ENCODE measurements at regions not wholly inside any gene's neighbourhood (a gene's known extent, or its start where the extent isn't known, plus 50 kb on each side); places are given as distances from the start of the nearest gene placed in this dataset.
"Not testable (repeated sequence)": the region's sequence is repeated elsewhere in the genome, so short reads cannot be mapped to it uniquely, and the experiment has no call there.

GRCh38 chr14:106530031-106530422 lies 1003.6 kb downstream of the TMEM121 start:
- ATAC-seq (ENCODE audit: insufficient read depth, low FRiP score) (no peak), DNase-seq (no peak)
- 79% methylated on average over 3 of the region's 3 CpGs for WGBS, 2 donors
- Histone ChIP-seq H3K4me1 (ENCODE audit: control insufficient read depth in 5 of 5, insufficient read depth in 5 of 5, low read length in 5 of 5) (no peaks in the 10 kb centered on the region), H3K27me3 (ENCODE audit: control insufficient read depth in 3 of 3, insufficient read depth in 3 of 3, low read length in 2 of 3) (no peaks in the 10 kb centered on the region), H3K4me3 (no peak overlapping the region), H3K36me3 (ENCODE audit: control insufficient read depth in 4 of 4, insufficient read depth in 4 of 4, low read length in 4 of 4) (no peaks in the 10 kb centered on the region), H3K27ac (ENCODE audit: low read depth in 1 of 2, low read length in 1 of 2) (no peak overlapping the region), H3K9me3 (ENCODE audit: control insufficient read depth in 4 of 4, insufficient read depth in 3 of 4, low read length in 3 of 4) (peaks cover 0 to 10% (median 0%) of the 10 kb centered on the region in 4 donors), H3K9ac (ENCODE audit: insufficient read depth in 1 of 2, low read length in 2 of 2) (no peak overlapping the region)
- no peak for TF ChIP-seq CTCF (IDR thresholded peaks at IDR 0.05; ENCODE audit: control extremely low read depth, extremely low read depth)

GRCh38 chr14:106530423-106531107 lies 1004.2 kb downstream of the TMEM121 start:
- H3K27me3 ChIP-seq (ENCODE audit: control insufficient read depth in 3 of 3, insufficient read depth in 3 of 3, low read length in 2 of 3), result no peaks in the 10 kb centered on the region
- H3K36me3 ChIP-seq (ENCODE audit: control insufficient read depth in 4 of 4, insufficient read depth in 4 of 4, low read length in 4 of 4), result no peaks in the 10 kb centered on the region
- no peak for TF ChIP-seq CTCF (IDR thresholded peaks at IDR 0.05; ENCODE audit: control extremely low read depth, extremely low read depth)
- no peaks in the 10 kb centered on the region for H3K4me1 ChIP-seq (ENCODE audit: control insufficient read depth in 5 of 5, insufficient read depth in 5 of 5, low read length in 5 of 5)
- H3K9me3 ChIP-seq (ENCODE audit: control insufficient read depth in 4 of 4, insufficient read depth in 3 of 4, low read length in 3 of 4), result peaks cover 0 to 10% (median 0%) of the 10 kb centered on the region in 4 donors
- H3K27ac ChIP-seq (ENCODE audit: low read depth in 1 of 2, low read length in 1 of 2), result no peak overlapping the region
- no peak overlapping the region for H3K9ac ChIP-seq (ENCODE audit: insufficient read depth in 1 of 2, low read length in 2 of 2)
- H3K4me3 ChIP-seq, result no peak overlapping the region
- ATAC-seq (ENCODE audit: insufficient read depth, low FRiP score) (no peak), DNase-seq (no peak)
- 66 to 70% methylated on average over 12 of the region's 12 CpGs for WGBS, 2 donors

GRCh38 chr14:106537597-106537996 lies 1011.2 kb downstream of the TMEM121 start:
- not testable (repeated sequence) for H3K9ac ChIP-seq (ENCODE audit: insufficient read depth in 1 of 2, low read length in 2 of 2); H3K36me3 ChIP-seq (ENCODE audit: control insufficient read depth in 4 of 4, insufficient read depth in 4 of 4, low read length in 4 of 4); H3K4me1 ChIP-seq (ENCODE audit: control insufficient read depth in 5 of 5, insufficient read depth in 5 of 5, low read length in 5 of 5); ATAC-seq (ENCODE audit: insufficient read depth, low FRiP score); DNase-seq; H3K4me3 ChIP-seq; H3K27me3 ChIP-seq (ENCODE audit: control insufficient read depth in 3 of 3, insufficient read depth in 3 of 3, low read length in 2 of 3); H3K27ac ChIP-seq (ENCODE audit: low read depth in 1 of 2, low read length in 1 of 2)
- WGBS, 2 donors, result 29 to 30% methylated on average over 6 to 8 of the region's 11 CpGs
- H3K9me3 ChIP-seq (ENCODE audit: control insufficient read depth in 4 of 4, insufficient read depth in 3 of 4, low read length in 3 of 4), result peaks cover 0 to 14% (median 2%) of the 10 kb centered on the region in 4 donors

GRCh38 chr14:106538201-106538600 lies 1011.8 kb downstream of the TMEM121 start:
- no peak for TF ChIP-seq CTCF (IDR thresholded peaks at IDR 0.05; ENCODE audit: control extremely low read depth, extremely low read depth)
- H3K4me3 ChIP-seq, result no peak overlapping the region
- DNase-seq (no peak), ATAC-seq (ENCODE audit: insufficient read depth, low FRiP score) (no peak)
- H3K27ac ChIP-seq (ENCODE audit: low read depth in 1 of 2, low read length in 1 of 2), result no peak overlapping the region
- H3K4me1 ChIP-seq (ENCODE audit: control insufficient read depth in 5 of 5, insufficient read depth in 5 of 5, low read length in 5 of 5), result no peaks in the 10 kb centered on the region
- no peaks in the 10 kb centered on the region for H3K36me3 ChIP-seq (ENCODE audit: control insufficient read depth in 4 of 4, insufficient read depth in 4 of 4, low read length in 4 of 4)
- H3K27me3 ChIP-seq (ENCODE audit: control insufficient read depth in 3 of 3, insufficient read depth in 3 of 3, low read length in 2 of 3), result no peaks in the 10 kb centered on the region
- WGBS, 2 donors, result 81 to 84% methylated on average over 2 of the region's 2 CpGs
- H3K9ac ChIP-seq (ENCODE audit: insufficient read depth in 1 of 2, low read length in 2 of 2), result no peak overlapping the region
- H3K9me3 ChIP-seq (ENCODE audit: control insufficient read depth in 4 of 4, insufficient read depth in 3 of 4, low read length in 3 of 4), result peaks cover 0 to 11% (median 2%) of the 10 kb centered on the region in 4 donors
